GM19468 (cell line): ENCODE measurements at regions not wholly inside any gene's neighbourhood (a gene's known extent, or its start where the extent isn't known, plus 50 kb on each side); places are given as distances from the start of the nearest gene placed in this dataset.
A peak's percentile ranks its signal among the peaks of the same experiment; 100 is the strongest.
"Not testable (repeated sequence)": the region's sequence is repeated elsewhere in the genome, so short reads cannot be mapped to it uniquely, and the experiment has no call there.

ENCODE experiments used
- ATAC-seq: cut with Tn5 transposase; IDR thresholded peaks from one replicate; pipeline ENCODE4 v1.9.1; 2021; ENCODE audit warnings: mild to moderate bottlenecking, moderate library complexity, moderate number of reproducible peaks; ENCODE audit not compliant: unreplicated experiment; ENCODE audit errors: extremely low read depth

DNA sequence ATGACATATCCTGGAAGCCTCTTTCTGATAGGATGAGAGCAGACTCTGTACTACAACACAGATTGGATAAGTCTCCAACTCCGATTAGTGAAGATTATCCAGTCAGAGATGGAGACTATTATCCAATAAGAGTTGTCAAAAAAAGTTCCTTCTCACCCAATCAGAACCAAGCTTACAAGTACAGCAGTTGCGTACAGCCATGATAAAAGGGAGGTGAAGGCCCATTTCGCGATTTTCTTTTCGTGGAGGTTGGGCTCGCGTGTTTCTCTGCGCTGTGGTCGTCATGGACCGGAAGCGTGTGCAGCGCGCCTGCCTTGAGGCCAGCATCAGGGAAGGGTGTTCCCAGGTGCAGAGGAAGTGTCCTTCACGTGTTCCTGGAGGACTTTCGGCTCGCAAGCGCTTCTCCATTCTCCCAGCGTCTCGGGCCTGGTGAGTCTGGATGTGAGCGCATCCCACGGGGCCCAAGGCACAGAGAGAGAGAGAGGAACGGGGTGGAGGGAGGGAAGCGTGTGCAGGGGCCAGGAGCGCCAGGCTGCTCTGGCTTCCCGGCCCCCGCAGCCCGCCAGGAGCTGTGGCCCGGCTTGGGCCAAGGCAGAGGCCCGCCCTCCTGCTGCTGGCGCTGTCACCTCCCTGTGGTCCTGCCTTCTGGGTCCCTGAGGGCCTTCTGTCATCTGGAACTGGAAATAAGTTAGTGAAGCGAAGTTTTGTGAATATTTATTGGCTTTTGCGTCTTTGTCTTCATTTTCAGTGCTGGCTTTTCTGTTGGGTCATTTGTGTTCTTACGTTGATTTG, 53.9 kb downstream of the CDRT15L2 start:
- ATAC-seq: not testable (repeated sequence)

DNA sequence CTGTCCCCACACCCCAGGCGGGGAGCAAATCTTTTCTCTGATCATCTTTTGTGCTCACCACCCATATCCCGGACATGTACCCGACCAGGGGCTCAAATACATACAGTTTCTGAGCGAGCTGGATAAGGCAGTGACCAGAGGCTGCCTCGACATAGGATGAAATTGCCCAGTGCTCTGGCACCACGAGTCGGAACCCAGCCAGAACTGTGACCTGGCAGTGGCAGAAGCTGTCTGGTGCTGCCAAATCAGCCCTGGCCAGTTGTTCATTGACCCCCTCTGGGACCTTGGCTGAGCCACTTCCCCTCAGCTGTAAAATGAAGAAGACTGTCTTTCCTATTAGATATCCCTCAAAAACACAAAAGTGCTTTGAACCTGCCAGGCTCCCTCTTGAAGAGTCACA, 60.6 kb downstream of the CDRT15L2 start:
- not testable (repeated sequence) for ATAC-seq

DNA sequence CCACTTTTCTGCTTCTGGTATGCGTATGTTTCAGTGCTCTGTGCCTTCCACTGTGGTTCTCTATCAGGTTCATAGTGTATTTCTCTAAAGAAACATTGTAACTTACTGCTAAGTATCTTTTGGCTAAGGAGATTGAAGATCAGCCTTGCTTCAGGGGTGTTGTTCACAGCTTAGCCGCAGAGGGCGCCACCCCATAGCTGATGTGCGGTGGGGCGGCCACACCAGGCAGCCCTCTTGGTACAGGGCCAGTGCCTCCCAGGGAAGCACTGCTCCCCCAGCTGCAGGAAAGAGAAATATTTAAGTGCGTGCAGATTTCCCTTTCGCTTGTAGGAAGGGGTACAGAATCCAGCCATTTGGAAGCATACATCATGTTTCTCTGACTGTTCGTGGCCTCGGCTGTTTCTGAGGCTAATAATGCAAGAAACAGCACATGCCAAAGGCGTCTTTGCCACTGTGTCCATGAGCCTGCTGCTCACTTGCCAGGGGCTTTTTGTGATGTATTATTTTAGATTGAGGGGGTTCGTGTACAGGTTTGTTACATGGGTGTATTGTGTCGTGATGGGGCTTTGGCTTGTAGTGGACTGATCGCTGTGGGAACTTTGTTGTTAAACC, 67.2 kb downstream of the CDRT15L2 start:
- not testable (repeated sequence) for ATAC-seq

DNA sequence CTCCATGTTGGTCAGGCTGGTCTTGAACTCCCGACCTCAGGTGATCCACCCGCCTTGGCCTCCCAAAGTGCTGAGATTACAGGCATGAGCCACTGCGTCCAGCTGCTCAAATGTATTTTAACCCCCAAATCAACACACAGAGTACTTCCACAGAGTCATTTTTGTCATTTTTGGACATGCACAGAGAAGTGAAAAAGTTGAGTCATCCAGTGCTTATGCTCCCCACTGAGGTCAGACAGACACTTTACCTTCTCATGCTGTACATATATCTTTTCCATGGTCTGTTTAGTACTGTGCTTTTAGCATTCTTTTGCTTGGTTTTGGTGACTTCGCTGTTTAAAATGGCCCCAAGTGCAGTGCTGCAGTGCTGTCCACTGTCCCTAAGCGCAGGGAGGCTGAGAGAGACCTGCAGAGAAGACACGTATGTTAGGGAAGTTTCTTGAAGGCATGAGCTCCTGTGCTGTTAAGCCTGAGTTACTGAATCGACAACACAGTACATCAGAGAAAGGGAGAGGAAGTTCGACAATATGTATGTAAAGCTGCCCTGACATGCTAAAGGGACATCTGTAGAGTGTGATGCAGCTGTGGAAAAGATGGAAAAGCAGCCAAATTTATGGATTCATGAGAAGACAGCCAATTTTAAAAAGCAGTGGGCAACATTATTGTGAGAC, 69.7 kb downstream of the CDRT15L2 start:
- ATAC-seq: peak; percentile 44

DNA sequence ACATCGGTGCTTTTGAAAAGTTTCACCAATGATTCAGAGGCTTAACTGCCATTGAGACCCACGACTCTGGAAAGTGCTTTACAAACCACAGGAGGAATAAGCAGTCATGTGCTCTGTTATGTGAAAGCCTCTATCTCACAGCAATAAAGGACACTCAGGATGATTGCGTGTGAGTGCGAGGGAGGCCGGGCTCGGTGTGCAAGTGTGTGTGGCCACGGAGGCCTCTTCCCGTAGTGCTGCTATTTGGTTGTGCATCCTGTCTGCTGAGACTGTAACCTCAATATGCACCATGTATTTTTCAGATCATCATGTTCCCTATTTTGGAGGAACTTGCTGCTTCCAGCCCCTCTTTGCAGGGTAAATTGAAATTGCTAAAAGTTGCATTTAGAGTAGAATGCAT, 71.5 kb downstream of the CDRT15L2 start:
- not testable (repeated sequence) for ATAC-seq

DNA sequence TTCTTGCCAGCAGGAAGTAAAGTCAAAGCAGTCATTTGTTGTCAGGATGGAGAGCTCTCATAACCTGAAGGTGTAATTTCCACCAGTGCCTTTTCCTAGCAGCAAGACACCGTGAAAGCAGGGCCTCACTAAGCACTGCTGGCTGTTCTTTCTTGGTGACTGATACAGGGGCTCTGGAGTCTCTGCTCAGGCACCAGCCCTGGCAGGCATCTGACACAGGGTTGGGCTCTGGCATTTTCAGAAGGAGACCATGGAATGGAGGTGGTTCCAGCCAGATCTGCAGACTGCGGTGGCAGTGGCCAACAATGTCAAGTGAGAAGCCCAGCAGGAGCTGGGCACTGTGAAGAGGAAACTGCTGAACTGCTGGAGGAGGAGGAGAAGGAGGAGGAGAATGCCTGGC, 72.2 kb downstream of the CDRT15L2 start:
- not testable (repeated sequence) for ATAC-seq

DNA sequence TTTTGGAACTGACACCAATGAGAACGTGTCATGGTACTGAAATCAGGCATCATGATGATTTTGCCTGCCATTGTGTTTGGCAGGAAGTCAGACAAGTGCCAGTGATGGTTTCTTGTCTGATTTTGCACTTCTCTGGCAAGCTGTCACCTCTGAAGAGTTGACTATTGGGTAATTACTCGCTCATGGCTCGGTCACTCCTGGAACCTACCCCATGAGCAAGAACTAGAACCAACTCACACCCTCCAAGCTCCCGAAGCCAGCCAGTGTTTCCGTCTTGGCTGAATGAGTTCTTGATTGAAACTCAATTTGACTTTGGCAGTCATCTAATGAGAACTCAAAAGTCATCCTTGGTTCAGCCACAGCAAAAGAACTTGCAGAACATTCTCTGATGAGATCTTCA, 73.9 kb downstream of the CDRT15L2 start:
- ATAC-seq: not testable (repeated sequence)

DNA sequence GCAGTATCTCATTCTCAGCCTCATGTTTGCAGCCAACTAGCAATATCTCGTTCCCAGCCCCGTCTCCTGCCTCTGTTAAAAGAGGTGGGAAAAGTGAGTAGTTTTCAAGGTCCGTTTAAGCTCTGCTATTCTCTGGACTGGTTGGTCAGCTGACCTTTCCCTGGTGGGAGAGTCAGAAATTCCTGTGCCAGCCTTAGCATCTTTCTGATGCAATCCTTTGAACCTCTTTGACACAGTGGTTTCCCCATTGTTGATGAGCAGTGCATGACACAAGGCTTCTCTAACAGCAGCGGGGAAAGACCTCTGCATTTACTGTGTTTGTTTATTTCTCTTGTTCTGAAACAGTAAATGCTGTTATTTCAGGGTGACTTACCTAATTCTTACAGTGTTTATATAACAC, 74.6 kb downstream of the CDRT15L2 start:
- ATAC-seq: not testable (repeated sequence)

DNA sequence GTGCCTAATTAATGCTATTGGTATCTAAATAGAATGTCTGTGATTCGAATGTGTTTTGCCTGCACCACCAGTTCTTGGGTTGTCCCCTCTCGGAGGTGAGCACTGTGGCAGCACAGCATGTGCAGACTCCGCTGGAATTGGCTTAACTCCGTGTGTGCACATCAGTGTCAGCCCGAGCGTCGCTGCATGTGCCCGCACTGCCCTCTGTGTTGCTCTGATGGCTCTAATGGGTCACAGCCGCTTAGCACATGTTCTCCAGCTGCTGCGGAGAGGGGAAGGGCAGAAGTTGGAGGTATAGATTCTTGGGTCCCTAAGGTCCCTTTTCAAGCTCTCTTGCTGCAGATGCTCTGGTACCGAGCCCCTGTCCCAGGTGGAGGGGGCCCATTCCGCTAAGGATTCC, 75.1 kb downstream of the CDRT15L2 start:
- not testable (repeated sequence) for ATAC-seq

DNA sequence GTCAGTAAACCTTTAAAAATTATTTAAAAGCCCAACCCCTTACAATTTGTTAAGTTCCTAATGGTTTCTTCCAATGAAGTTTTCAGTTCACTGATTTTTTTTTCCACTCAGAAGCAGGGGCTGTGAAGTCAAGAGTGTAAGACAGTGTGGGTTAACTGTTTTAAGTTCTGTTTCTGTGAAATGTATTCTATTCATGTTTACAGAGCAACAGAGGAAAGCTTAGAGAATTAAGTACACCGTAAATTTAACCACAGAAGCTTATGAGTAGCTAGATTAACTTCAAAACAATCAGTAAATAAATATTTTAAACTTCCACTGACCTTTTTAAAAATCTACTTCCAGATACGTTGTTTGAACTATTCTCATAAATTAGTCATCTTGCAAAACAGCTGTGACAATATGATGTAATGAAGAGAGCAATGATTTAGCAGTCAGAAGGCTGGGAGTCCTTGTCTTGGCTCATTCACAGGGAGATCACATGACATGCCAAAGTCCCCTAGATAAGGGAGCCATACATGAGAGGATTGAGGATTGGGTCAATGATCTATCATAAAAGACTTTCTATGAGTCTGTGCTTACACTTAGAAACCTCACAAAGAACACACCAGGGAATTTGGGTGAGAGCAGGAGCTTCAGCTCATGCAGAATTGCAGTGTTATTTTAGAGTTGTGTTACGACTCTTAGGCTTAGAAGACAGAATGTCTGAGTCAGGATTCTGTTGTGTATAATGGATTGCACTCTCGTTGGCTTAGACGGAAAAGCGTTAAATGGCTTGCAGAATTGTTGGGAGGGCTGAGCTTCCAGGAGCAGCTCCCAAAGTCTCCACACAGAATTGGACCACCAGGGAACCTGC, 85.8 kb downstream of the CDRT15L2 start:
- not testable (repeated sequence) for ATAC-seq

DNA sequence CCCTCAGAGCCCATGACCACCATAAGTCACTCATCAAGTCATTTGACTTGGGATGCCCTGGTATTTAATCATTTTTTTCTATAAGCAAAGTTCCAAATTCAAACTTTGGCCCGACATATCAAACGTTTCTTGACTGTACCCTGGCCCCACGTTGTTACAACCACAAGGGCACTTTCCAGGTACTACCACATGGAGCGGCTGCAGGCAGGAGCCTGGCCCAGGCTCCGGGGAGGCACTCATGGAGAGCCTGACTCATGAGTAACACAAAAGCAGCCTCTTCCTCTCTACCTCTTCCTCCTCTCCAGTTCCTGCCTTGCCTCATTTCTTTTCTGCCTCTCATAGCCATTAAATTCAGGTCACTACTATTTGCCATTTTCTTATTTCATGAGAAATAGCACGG, 87.2 kb downstream of the CDRT15L2 start:
- ATAC-seq: not testable (repeated sequence)

DNA sequence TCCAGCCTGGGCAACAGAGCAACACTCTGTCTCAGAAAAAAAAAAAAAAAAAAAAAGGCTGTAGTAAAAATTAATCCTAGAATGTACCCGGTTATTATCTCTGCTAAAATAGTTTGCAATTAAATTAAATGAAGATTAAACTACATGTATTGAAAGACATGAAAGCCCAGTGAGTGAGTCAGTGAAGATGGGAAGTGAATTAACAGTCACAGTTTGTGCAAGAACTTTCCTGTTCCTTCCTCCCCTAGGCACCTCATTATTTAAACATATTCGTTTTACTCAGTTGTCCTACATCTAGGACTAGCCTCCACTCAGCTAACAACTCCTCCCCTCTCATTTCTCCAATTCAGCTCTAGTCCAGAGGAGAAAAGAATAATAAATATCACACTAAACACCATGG, 88.2 kb downstream of the CDRT15L2 start:
- ATAC-seq: not testable (repeated sequence)

DNA sequence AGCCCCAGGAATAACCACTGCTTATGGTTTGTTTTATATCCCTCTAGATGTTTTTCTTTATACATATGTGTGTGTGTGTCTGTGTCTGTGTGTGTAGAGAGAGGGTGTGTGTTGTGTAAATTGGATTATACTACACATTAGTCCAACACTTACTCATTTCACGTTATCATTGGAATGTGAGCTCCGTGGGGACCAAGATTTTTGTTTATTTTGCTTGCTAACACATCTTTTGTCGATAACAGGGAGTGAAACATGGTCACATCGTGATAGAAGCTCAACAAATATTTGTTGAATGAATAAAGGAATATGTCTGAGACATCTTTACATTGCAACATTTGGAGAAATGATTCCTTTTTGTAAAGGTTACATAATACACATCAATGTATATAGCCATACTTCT, 88.8 kb downstream of the CDRT15L2 start:
- not testable (repeated sequence) for ATAC-seq

DNA sequence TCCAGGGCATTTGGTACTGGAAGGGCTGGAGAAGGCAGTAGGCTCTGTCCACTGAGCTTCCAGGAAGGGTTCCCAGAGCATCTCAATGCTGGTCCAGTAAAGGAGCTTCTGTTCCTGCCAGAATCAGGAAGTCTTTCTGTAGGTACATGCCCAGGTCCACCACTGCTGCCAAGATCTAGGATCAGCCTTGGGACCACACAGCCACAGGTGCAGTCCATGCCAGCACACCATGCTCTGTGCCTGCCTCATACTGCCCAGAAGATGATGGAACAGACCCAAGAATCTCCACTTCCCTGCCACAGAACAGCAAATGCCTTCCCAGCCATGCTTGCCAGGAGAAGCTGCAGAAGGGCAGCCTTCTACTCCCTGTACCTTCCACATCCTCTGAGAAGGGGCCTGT, 89.3 kb downstream of the CDRT15L2 start:
- ATAC-seq: not testable (repeated sequence)

DNA sequence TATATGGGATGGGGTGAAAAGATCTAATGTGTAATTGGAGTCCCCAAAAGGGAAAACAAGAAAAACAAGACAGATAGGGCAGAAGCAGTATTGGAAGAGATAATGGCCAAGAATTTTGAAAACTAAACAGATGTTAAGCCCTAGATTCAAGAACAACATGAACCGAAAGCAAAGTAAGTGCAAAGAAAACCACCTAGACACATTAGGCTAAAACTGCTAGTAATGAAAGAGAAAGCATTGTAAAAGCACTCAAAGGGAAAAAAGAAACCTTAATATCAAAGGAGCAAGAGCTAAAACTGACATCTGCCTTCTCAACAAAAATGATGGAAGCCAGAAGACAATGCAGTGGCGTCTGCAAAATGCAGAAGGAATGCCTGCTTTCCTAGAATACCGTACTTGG, 91.0 kb downstream of the CDRT15L2 start:
- ATAC-seq: not testable (repeated sequence)

DNA sequence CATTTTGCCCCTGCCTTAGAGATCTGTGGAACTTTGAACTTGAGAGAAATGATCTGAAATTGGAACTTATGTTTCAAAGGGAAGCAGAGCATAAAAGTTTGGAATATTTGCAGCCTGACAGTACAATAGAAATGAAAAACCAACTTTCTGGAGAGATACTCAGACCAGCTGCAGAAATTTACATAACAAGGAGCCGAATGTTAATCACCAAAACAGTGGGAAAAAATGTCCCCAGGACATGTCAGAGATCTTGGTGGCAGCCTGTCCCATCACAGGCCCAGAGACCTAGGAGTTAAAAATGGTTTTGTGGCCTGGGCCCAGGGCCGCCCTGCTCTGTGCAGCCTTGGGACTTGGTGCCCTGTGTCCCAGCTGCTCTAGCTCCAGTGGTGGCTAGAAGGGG, 94.8 kb downstream of the CDRT15L2 start:
- ATAC-seq: not testable (repeated sequence)

DNA sequence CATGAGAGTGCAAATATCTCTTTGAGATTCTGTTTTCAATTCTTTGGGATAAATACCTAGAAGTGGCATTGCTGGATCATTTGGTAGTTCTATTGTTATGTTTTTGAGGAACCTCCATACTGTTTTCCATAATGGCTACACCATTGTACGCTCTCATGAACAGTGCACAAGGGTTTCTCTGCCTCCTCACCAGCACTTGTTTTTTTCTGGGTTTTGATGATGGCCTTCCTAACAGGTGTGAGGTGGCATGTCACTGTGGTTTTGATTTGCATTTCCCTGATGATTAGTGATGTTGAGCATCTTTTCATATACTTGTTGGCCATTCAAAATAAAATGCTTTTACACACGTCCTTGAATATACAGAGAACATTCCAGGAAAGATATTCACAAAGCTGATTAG, 96.2 kb downstream of the CDRT15L2 start:
- not testable (repeated sequence) for ATAC-seq

DNA sequence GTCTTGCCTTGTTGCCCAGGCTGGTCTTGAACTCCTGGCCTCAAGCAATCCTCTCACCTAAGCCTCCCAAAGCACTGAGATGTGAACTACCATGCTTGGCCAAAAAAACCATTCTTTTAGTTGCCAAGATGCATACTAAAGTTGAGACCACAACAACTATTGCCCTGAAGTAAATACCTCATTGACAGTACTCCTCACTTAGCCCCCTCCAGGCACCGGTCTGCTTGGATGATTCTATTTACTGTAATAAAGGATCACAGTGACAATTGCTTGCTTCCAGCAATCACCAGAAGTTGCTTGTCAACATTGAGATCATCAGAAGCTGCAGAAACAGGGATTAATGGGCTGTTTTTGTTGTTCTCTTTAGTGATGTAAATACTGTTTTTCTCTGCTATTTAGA, 97.1 kb downstream of the CDRT15L2 start:
- ATAC-seq: not testable (repeated sequence)

DNA sequence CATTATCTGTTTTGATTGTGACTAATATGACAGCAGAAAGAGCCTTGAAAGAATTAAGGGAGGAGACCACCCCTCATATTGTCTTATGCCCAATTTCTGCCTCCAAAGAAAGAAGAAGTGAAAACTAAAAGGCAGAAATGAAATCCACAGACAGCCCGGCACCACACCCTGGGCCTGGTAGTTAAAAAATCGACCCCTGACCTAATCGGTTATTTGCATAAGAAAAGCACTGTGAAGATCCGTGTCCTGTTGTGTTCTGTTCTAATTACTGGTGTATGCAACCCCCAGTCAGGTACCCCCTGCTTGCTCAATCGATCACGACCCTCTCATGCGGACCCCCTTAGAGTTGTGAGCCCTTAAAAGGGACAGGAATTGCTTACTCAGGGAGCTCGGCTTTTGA, 97.9 kb downstream of the CDRT15L2 start:
- not testable (repeated sequence) for ATAC-seq

DNA sequence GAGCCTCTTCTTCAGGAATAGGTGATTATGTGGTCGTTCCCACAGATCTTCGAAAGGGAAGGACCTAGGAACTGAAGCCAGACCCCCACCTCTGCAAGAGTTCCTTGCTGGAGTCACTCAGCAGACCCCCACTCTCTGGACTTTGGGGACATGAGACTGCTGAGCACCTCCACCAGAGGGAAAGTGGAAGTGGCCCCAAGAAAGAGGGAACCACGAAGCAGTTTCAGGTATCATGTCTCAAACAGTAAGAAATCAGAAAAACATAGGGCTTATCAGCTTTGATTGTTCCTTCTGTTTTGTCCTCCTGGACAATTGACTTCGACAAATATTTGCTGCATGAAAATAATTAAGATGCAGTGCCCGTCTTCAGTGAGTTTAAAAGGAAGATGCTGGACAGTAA, 98.9 kb downstream of the CDRT15L2 start:
- ATAC-seq: not testable (repeated sequence)
